Natural killer cell (primary cell): ENCODE measurements at regions not wholly inside any gene's neighbourhood (a gene's known extent, or its start where the extent isn't known, plus 50 kb on each side); places are given as distances from the start of the nearest gene placed in this dataset.

Experiments
- ATAC-seq, 3 donors: fragments of 150-1000 bp in 2 of 3; fragments of 200-7000 bp in 1 of 3; cut with Tn5 transposase; 1 replicate in 1 of 3; 2 replicates in 2 of 3; pipeline ENCODE4 v1.10.0; 2021; ENCODE audit warnings: mild to moderate bottlenecking in 2 of 3, moderate library complexity in 2 of 3
- DNase-seq, 2 donors: peaks; one replicate each; pipeline versions ENCODE4 v3.0.0 to v3.0.0-alpha.2; 2013 to 2021; ENCODE audit warnings: mixed read lengths in 1 of 2
- H3K27ac ChIP-seq: one replicate; pipeline ENCODE4 v1.5.1; 2013; ENCODE audit warnings: mild to moderate bottlenecking, low read length
- H3K27me3 ChIP-seq: one replicate; pipeline ENCODE4 v1.6.1; 2013; ENCODE audit warnings: low read length; ENCODE audit not compliant: control insufficient read depth, insufficient read depth
- H3K36me3 ChIP-seq: one replicate; pipeline ENCODE4 v1.6.1; 2013; ENCODE audit warnings: low read length; ENCODE audit not compliant: control insufficient read depth, insufficient read depth
- H3K4me1 ChIP-seq: one replicate; pipeline ENCODE4 v1.6.1; 2013; ENCODE audit warnings: low read length; ENCODE audit not compliant: control insufficient read depth, insufficient read depth
- H3K4me3 ChIP-seq: one replicate; pipeline ENCODE4 v1.5.1; 2013; ENCODE audit warnings: low read length
- H3K9me3 ChIP-seq: one replicate; pipeline ENCODE4 v1.6.1; 2013; ENCODE audit warnings: low read length; ENCODE audit not compliant: control insufficient read depth, insufficient read depth
- H3K27ac Mint-ChIP-seq, 2 donors: one replicate each; pipeline ENCODE4 v1.8.0; 2022; ENCODE audit warnings: mild to moderate bottlenecking in 2 of 2, mixed read lengths in 2 of 2, moderate library complexity in 1 of 2
- H3K27me3 Mint-ChIP-seq, 2 donors: one replicate each; pipeline ENCODE4 v1.8.0; 2022; ENCODE audit warnings: low read depth in 2 of 2, mixed read lengths in 2 of 2
- H3K36me3 Mint-ChIP-seq: one replicate; pipeline ENCODE4 v1.8.0; 2022; ENCODE audit warnings: mixed read lengths
- H3K4me1 Mint-ChIP-seq, 2 donors: one replicate each; pipeline ENCODE4 v1.8.0; 2022; ENCODE audit warnings: mixed read lengths in 2 of 2
- H3K4me3 Mint-ChIP-seq: one replicate; pipeline ENCODE4 v1.8.0; 2022; ENCODE audit warnings: mild to moderate bottlenecking, moderate library complexity, mixed read lengths
- H3K9me3 Mint-ChIP-seq, 2 donors: one replicate each; pipeline ENCODE4 v1.8.0; 2022; ENCODE audit warnings: mixed read lengths in 2 of 2
- WGBS: methylation state at CpG from one replicate; pipeline ENCODE4 v1.1.7; 2013; ENCODE audit warnings: missing lambda C conversion rate; ENCODE audit not compliant: insufficient coverage; 5-methylcytosine and 5-hydroxymethylcytosine counted together
- intact Hi-C: fragments of 100-400 bp; cut with micrococcal nuclease; formaldehyde crosslinking; loops from one replicate; pipeline ENCODE4 v1.14.2; 2022
- TF ChIP-seq, protein P1 (sequence below): fragments of 200-600 bp; IDR thresholded peaks from one replicate; pipeline ENCODE4 v1.8.0; 2022; ENCODE audit warnings: antibody characterized with exemption

DNA sequence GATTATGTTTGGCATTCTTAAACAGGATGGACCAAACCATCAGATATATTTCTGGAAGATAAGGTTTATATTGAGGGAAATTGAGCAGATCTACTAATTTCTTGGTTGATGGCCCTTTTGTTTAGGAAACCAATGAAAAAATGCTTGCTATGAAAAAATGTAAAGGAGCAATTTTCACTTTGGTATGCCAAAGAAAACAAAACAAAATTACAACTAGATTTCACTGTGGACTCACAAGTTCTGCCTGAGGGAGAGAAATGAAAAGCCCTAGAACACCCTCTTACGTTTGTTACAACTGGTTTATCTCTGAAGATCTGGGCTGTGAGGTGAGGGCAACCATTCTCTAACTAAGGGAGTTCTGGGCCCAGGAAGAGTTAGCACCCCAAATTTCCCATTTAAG lies 122.5 kb upstream of the IL15 start:
- peaks cover 6 to 14% of the 10 kb centered on the region in 2 donors for H3K9me3 Mint-ChIP-seq
- Histone ChIP-seq H3K4me3 (no peak overlapping the region), H3K27me3 (no peaks in the 10 kb centered on the region), H3K9me3 (no peaks in the 10 kb centered on the region), H3K4me1 (no peaks in the 10 kb centered on the region), H3K36me3 (no peaks in the 10 kb centered on the region), H3K27ac (no peak overlapping the region)
- no peaks in the 10 kb centered on the region for H3K4me1 Mint-ChIP-seq
- H3K36me3 Mint-ChIP-seq, result no peaks in the 10 kb centered on the region
- peaks cover 0 to 3% of the 10 kb centered on the region in 2 donors for H3K27me3 Mint-ChIP-seq
- no peak for ATAC-seq
- WGBS, result 50% methylated on average over 1 of the region's 1 CpG
- no peak for DNase-seq
- H3K27ac Mint-ChIP-seq, result no peak overlapping the region
- intact Hi-C loops, result no loop called here
- no peak overlapping the region for H3K4me3 Mint-ChIP-seq
- TF ChIP-seq, protein P1, sequence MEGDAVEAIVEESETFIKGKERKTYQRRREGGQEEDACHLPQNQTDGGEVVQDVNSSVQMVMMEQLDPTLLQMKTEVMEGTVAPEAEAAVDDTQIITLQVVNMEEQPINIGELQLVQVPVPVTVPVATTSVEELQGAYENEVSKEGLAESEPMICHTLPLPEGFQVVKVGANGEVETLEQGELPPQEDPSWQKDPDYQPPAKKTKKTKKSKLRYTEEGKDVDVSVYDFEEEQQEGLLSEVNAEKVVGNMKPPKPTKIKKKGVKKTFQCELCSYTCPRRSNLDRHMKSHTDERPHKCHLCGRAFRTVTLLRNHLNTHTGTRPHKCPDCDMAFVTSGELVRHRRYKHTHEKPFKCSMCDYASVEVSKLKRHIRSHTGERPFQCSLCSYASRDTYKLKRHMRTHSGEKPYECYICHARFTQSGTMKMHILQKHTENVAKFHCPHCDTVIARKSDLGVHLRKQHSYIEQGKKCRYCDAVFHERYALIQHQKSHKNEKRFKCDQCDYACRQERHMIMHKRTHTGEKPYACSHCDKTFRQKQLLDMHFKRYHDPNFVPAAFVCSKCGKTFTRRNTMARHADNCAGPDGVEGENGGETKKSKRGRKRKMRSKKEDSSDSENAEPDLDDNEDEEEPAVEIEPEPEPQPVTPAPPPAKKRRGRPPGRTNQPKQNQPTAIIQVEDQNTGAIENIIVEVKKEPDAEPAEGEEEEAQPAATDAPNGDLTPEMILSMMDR, result no peak

DNA sequence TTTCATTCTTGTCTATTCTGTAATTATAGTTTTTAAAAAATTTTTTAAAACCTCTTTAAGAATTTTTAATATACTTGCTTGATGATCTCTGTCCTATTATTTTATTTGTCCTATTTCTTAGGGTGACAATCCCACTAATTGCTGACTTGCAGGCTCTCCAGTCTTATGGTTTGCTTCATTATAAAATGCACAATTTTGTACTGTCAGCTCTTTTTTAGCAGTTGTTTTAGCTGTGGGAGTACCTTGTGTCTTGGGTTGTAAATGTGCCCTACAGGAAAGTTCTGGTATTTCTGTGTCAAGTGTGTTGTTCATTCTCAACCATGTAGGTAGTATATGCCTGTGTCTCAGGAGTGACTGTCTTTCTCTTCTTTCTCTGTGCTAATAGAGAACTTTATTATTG lies 118.2 kb upstream of the IL15 start:
- H3K27me3 ChIP-seq, result no peaks in the 10 kb centered on the region
- H3K4me1 Mint-ChIP-seq, result no peaks in the 10 kb centered on the region
- H3K27me3 Mint-ChIP-seq, result peaks cover 0 to 3% of the 10 kb centered on the region in 2 donors
- intact Hi-C loops, result no loop called here
- no peaks in the 10 kb centered on the region for H3K36me3 Mint-ChIP-seq
- TF ChIP-seq, protein P1, result no peak
- H3K4me1 ChIP-seq, result no peaks in the 10 kb centered on the region
- H3K27ac Mint-ChIP-seq, result no peak overlapping the region
- peaks cover 6 to 10% of the 10 kb centered on the region in 2 donors for H3K9me3 Mint-ChIP-seq
- peaks cover 5% of the 10 kb centered on the region for H3K9me3 ChIP-seq
- DNase-seq (no peak), ATAC-seq (no peak)
- H3K36me3 ChIP-seq, result no peaks in the 10 kb centered on the region
- no peak overlapping the region for H3K4me3 ChIP-seq
- no peak overlapping the region for H3K4me3 Mint-ChIP-seq
- H3K27ac ChIP-seq, result no peak overlapping the region

DNA sequence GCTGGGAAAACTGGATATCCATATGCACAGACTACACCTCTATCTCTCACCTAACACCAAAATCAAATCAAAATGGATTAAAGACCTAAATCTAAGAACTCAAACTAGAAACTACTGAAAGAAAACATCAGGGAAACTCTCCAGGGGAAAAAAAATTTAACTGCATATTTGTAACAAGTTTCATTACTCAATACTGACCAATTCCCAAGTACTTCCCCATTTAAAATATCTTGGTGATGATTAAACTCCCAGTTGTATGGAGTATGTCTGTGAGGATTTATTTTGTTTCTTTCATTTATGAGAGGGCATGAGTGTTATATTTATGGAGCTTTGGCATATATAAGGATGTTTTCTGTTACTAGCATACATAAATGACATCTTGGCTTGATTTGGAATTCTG lies 112.3 kb upstream of the IL15 start:
- H3K4me3 ChIP-seq, result no peak overlapping the region
- no peak for ATAC-seq
- Mint-ChIP-seq H3K9me3 (peaks cover 2 to 8% of the 10 kb centered on the region in 2 donors), H3K27ac (no peak overlapping the region), H3K27me3 (no peaks in the 10 kb centered on the region), H3K36me3 (no peaks in the 10 kb centered on the region), H3K4me1 (no peaks in the 10 kb centered on the region), H3K4me3 (no peak overlapping the region)
- no peaks in the 10 kb centered on the region for H3K27me3 ChIP-seq
- H3K27ac ChIP-seq, result no peak overlapping the region
- H3K9me3 ChIP-seq, result peaks cover 5% of the 10 kb centered on the region
- no peaks in the 10 kb centered on the region for H3K4me1 ChIP-seq
- intact Hi-C loops, result no loop called here
- no peaks in the 10 kb centered on the region for H3K36me3 ChIP-seq
- DNase-seq, result no peak
- TF ChIP-seq, protein P1, result no peak

DNA sequence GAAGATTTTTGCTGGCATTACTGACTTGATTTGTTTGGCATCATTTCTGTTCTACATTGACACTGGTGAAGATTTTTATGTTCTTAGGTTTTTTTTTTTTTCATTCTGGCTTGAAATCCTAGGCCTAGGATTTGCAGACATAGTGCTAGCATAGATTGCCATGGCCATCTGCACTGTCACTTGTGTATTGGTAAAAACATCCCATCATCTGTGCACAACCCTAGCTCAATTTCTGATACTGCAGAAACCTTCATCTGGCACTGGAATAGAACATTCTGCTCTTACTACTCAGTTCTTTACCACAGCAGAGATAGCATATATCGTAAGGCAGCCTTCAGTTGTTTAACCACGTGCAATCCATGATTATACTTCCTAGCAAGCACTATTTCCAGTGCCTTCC lies 111.5 kb upstream of the IL15 start:
- TF ChIP-seq, protein P1, result no peak
- 76% methylated on average over 2 of the region's 2 CpGs for WGBS
- no peaks in the 10 kb centered on the region for H3K27me3 ChIP-seq
- H3K9me3 ChIP-seq, result peaks cover 5% of the 10 kb centered on the region
- Mint-ChIP-seq H3K27me3 (no peaks in the 10 kb centered on the region), H3K4me3 (no peak overlapping the region), H3K4me1 (no peaks in the 10 kb centered on the region), H3K27ac (no peak overlapping the region), H3K9me3 (peaks cover 2 to 8% of the 10 kb centered on the region in 2 donors), H3K36me3 (no peaks in the 10 kb centered on the region)
- no peak overlapping the region for H3K27ac ChIP-seq
- ATAC-seq (no peak), DNase-seq (no peak)
- intact Hi-C loops, result no loop called here
- no peak overlapping the region for H3K4me3 ChIP-seq
- no peaks in the 10 kb centered on the region for H3K4me1 ChIP-seq
- no peaks in the 10 kb centered on the region for H3K36me3 ChIP-seq
